ENCODE measurements at regions not wholly inside any gene's neighbourhood (a gene's known extent, or its start where the extent isn't known, plus 50 kb on each side); places are given as distances from the start of the nearest gene placed in this dataset.
A peak's percentile ranks its signal among the peaks of the same experiment; 100 is the strongest.

- no peak overlapping the region for H3K4me3 Mint-ChIP-seq
These were observed 237.0 kb downstream of the KIF21A start for GRCh38 chr12:39205969-39206368.

GRCh38 chr12:39199351-39199750 is 243.6 kb downstream of the KIF21A start:
- Mint-ChIP-seq H3K27ac (no peak overlapping the region), H3K36me3 (no peaks in the 10 kb centered on the region), H3K9me3 (peaks cover 0 to 18% (median 5%) of the 10 kb centered on the region in 8 donors), H3K27me3 (peaks cover 0 to 4% of the 10 kb centered on the region in 2 donors), H3K4me3 (peak overlapping the region in 1 of 8 donors; percentile 56), H3K4me1 (no peaks in the 10 kb centered on the region)
- H3K27me3 ChIP-seq (ENCODE audit: insufficient read depth, low read length): no peaks in the 10 kb centered on the region
- H3K36me3 ChIP-seq (ENCODE audit: insufficient read depth, low read length): no peaks in the 10 kb centered on the region
- H3K9me3 ChIP-seq (ENCODE audit: control insufficient read depth in 1 of 2, low read length in 2 of 2): no peaks in the 10 kb centered on the region
- no peak overlapping the region for H3K27ac ChIP-seq (ENCODE audit: low read depth, low read length)
- ChIA-PET CTCF (ENCODE audit: partially characterized antibody) (no interaction called here), POLR2A (ENCODE audit: partially characterized antibody) (no interaction called here)
- no peak for DNase-seq
- H3K4me1 ChIP-seq (ENCODE audit: insufficient read depth, low read length): no peaks in the 10 kb centered on the region
- intact Hi-C loops (cut with micrococcal nuclease): no loop called here
- H3K4me3 ChIP-seq (ENCODE audit: low read length in 2 of 2): no peak overlapping the region

More at GRCh38 chr12:39205969-39206368, 237.0 kb downstream of the KIF21A start:
- Histone ChIP-seq H3K4me1 (ENCODE audit: insufficient read depth, low read length) (no peaks in the 10 kb centered on the region), H3K36me3 (ENCODE audit: insufficient read depth, low read length) (no peaks in the 10 kb centered on the region), H3K4me3 (ENCODE audit: low read length in 2 of 2) (no peak overlapping the region), H3K27ac (ENCODE audit: low read depth, low read length) (no peak overlapping the region), H3K9me3 (ENCODE audit: control insufficient read depth in 1 of 2, low read length in 2 of 2) (no peaks in the 10 kb centered on the region), H3K27me3 (ENCODE audit: insufficient read depth, low read length) (no peaks in the 10 kb centered on the region)
- POLR2A ChIA-PET (ENCODE audit: partially characterized antibody): no interaction called here
- Mint-ChIP-seq H3K27ac (no peak overlapping the region), H3K4me1 (no peaks in the 10 kb centered on the region), H3K27me3 (peaks cover 2 to 5% of the 10 kb centered on the region in 2 donors), H3K9me3 (peaks cover 3 to 19% (median 14%) of the 10 kb centered on the region in 8 donors), H3K36me3 (no peaks in the 10 kb centered on the region)
- DNase-seq: no peak
- CTCF ChIA-PET (ENCODE audit: partially characterized antibody): no interaction called here
- intact Hi-C loops (cut with micrococcal nuclease): no loop called here

DNA sequence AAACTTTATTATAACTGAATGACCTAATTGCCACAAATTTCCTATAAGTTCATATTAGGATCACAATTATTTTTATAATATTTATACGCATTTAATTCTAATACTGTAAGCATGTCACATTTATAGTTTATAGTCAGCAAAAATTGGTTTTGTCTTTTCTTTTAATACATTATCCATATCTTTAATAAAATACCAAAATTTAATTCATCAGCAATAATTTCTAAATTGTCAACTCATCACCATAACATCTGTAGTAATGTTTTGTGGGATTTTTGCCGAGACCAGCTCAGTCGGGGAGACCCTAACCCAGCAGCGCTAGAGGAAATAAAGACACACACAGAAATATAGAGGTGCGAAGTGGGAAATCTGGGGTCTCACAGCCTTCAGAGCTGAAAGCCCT is 254.2 kb downstream of the KIF21A start:
- H3K4me3 ChIP-seq (ENCODE audit: low read length in 2 of 2): no peak overlapping the region
- H3K36me3 ChIP-seq (ENCODE audit: insufficient read depth, low read length): no peaks in the 10 kb centered on the region
- H3K27ac ChIP-seq (ENCODE audit: low read depth, low read length): no peak overlapping the region
- no peak for DNase-seq
- Mint-ChIP-seq H3K27ac (no peak overlapping the region), H3K9me3 (peaks cover 0 to 10% (median 3%) of the 10 kb centered on the region in 8 donors), H3K27me3 (no peaks in the 10 kb centered on the region), H3K36me3 (no peaks in the 10 kb centered on the region), H3K4me3 (no peak overlapping the region), H3K4me1 (no peaks in the 10 kb centered on the region)
- H3K9me3 ChIP-seq (ENCODE audit: control insufficient read depth in 1 of 2, low read length in 2 of 2): no peaks in the 10 kb centered on the region
- no peaks in the 10 kb centered on the region for H3K27me3 ChIP-seq (ENCODE audit: insufficient read depth, low read length)
- ChIA-PET CTCF (ENCODE audit: partially characterized antibody) (no interaction called here), POLR2A (ENCODE audit: partially characterized antibody) (no interaction called here)
- intact Hi-C loops (cut with micrococcal nuclease): no loop called here
- H3K4me1 ChIP-seq (ENCODE audit: insufficient read depth, low read length): no peaks in the 10 kb centered on the region

DNA sequence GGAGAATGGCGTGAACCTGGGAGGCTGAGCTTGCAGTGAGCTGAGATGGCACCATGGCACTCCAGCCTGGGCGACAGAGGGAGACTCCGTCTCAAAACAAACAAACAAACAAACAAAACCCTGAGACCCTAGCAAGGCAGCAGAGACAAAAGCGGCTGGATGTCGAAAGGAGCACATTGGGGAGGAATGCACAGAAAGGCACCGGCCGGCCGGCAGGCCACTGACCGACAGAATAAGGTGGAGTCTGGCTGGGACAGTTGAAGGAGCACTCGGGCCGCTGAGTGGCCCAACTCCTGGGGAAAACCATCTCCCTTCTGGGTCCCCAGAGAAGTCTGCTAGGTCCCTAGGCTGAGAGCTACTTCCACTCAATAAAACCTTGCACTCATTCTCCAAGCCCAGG is 256.2 kb downstream of the KIF21A start:
- ChIA-PET POLR2A (ENCODE audit: partially characterized antibody) (no interaction called here), CTCF (ENCODE audit: partially characterized antibody) (no interaction called here)

GRCh38 chr12:39178837-39179236 is 264.1 kb downstream of the KIF21A start:
- no peak overlapping the region for H3K4me3 ChIP-seq (ENCODE audit: low read length in 2 of 2)
- no peaks in the 10 kb centered on the region for H3K9me3 ChIP-seq (ENCODE audit: control insufficient read depth in 1 of 2, low read length in 2 of 2)
- no peaks in the 10 kb centered on the region for H3K4me1 Mint-ChIP-seq
- DNase-seq: no peak
- no peak overlapping the region for H3K4me3 Mint-ChIP-seq
- no peaks in the 10 kb centered on the region for H3K4me1 ChIP-seq (ENCODE audit: insufficient read depth, low read length)
- H3K27ac Mint-ChIP-seq: peak overlapping the region in 1 of 7 donors; percentile 22
- H3K27ac ChIP-seq (ENCODE audit: low read depth, low read length): no peak overlapping the region
- H3K9me3 Mint-ChIP-seq: peaks cover 0 to 4% (median 0%) of the 10 kb centered on the region in 8 donors
- no peaks in the 10 kb centered on the region for H3K36me3 ChIP-seq (ENCODE audit: insufficient read depth, low read length)
- POLR2A ChIA-PET (ENCODE audit: partially characterized antibody): no interaction called here
- H3K36me3 Mint-ChIP-seq: no peaks in the 10 kb centered on the region
- CTCF ChIA-PET (ENCODE audit: partially characterized antibody): no interaction called here
- intact Hi-C loops (cut with micrococcal nuclease): no loop called here
- H3K27me3 ChIP-seq (ENCODE audit: insufficient read depth, low read length): no peaks in the 10 kb centered on the region
- peaks cover 0 to 1% of the 10 kb centered on the region in 2 donors for H3K27me3 Mint-ChIP-seq

More for the DNA sequence above, 256.2 kb downstream of the KIF21A start:
- H3K36me3 Mint-ChIP-seq: no peaks in the 10 kb centered on the region
- no peaks in the 10 kb centered on the region for H3K9me3 ChIP-seq (ENCODE audit: control insufficient read depth in 1 of 2, low read length in 2 of 2)
- H3K4me1 ChIP-seq (ENCODE audit: insufficient read depth, low read length): no peaks in the 10 kb centered on the region
- H3K4me3 Mint-ChIP-seq: no peak overlapping the region
- H3K27me3 ChIP-seq (ENCODE audit: insufficient read depth, low read length): no peaks in the 10 kb centered on the region
- H3K9me3 Mint-ChIP-seq: peaks cover 0 to 10% (median 1%) of the 10 kb centered on the region in 8 donors
- intact Hi-C loops (cut with micrococcal nuclease): no loop called here
- no peaks in the 10 kb centered on the region for H3K27me3 Mint-ChIP-seq
- H3K4me1 Mint-ChIP-seq: no peaks in the 10 kb centered on the region
- H3K27ac ChIP-seq (ENCODE audit: low read depth, low read length): no peak overlapping the region
- no peak overlapping the region for H3K4me3 ChIP-seq (ENCODE audit: low read length in 2 of 2)
- H3K36me3 ChIP-seq (ENCODE audit: insufficient read depth, low read length): no peaks in the 10 kb centered on the region
- H3K27ac Mint-ChIP-seq: no peak overlapping the region
- no peak for DNase-seq

GRCh38 chr12:39176356-39176755 is 266.6 kb downstream of the KIF21A start:
- no peak overlapping the region for H3K27ac ChIP-seq (ENCODE audit: low read depth, low read length)
- no peak overlapping the region for H3K4me3 ChIP-seq (ENCODE audit: low read length in 2 of 2)
- no peaks in the 10 kb centered on the region for H3K27me3 ChIP-seq (ENCODE audit: insufficient read depth, low read length)
- intact Hi-C loops (cut with micrococcal nuclease): no loop called here
- DNase-seq: no peak
- CTCF ChIA-PET (ENCODE audit: partially characterized antibody): no interaction called here
- POLR2A ChIA-PET (ENCODE audit: partially characterized antibody): no interaction called here
- H3K9me3 Mint-ChIP-seq: peaks cover 0 to 4% (median 0%) of the 10 kb centered on the region in 8 donors
- no peak overlapping the region for H3K27ac Mint-ChIP-seq
- no peak overlapping the region for H3K4me3 Mint-ChIP-seq
- no peaks in the 10 kb centered on the region for H3K4me1 ChIP-seq (ENCODE audit: insufficient read depth, low read length)
- no peaks in the 10 kb centered on the region for H3K4me1 Mint-ChIP-seq
- H3K36me3 ChIP-seq (ENCODE audit: insufficient read depth, low read length): no peaks in the 10 kb centered on the region
- H3K36me3 Mint-ChIP-seq: no peaks in the 10 kb centered on the region
- H3K9me3 ChIP-seq (ENCODE audit: control insufficient read depth in 1 of 2, low read length in 2 of 2): no peaks in the 10 kb centered on the region
- peaks cover 0 to 1% of the 10 kb centered on the region in 2 donors for H3K27me3 Mint-ChIP-seq

GRCh38 chr12:39173726-39174125 is 268.3 kb upstream of the CPNE8 start:
- CTCF ChIA-PET (ENCODE audit: partially characterized antibody): no interaction called here

DNA sequence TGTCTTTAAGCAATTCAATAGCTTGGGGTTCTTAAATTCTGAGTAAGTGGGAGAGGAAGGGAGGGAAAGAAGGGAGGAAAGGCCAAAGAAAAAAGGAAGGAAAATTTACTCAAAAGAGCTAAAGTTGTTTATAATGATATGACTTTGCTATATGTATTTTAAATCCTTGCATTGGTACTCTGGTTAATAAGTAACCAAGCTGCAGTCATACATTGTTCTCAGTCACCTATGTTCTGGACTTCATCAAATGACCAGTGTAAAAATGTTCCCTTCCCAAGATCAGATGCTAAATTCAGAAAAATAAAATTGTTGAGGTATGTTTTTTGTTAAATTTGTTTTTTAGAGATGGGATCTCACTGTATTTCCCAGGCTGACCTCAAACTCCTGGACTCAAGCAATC is 259.9 kb upstream of the CPNE8 start:
- intact Hi-C loops (cut with micrococcal nuclease): no loop called here
- no peaks in the 10 kb centered on the region for H3K27me3 Mint-ChIP-seq
- no peaks in the 10 kb centered on the region for H3K4me1 Mint-ChIP-seq
- DNase-seq: no peak
- ChIA-PET CTCF (ENCODE audit: partially characterized antibody) (interaction anchor here (1.5 kb wide), 1 partner anchor 10 kb away, joined by 3 read pairs; no protein-coding TSS in a partner anchor), POLR2A (ENCODE audit: partially characterized antibody) (no interaction called here)
- no peaks in the 10 kb centered on the region for H3K9me3 ChIP-seq (ENCODE audit: control insufficient read depth in 1 of 2, low read length in 2 of 2)
- no peak overlapping the region for H3K4me3 ChIP-seq (ENCODE audit: low read length in 2 of 2)
- no peak overlapping the region for H3K27ac Mint-ChIP-seq
- no peaks in the 10 kb centered on the region for H3K36me3 ChIP-seq (ENCODE audit: insufficient read depth, low read length)
- no peak overlapping the region for H3K27ac ChIP-seq (ENCODE audit: low read depth, low read length)
- no peaks in the 10 kb centered on the region for H3K36me3 Mint-ChIP-seq
- H3K27me3 ChIP-seq (ENCODE audit: insufficient read depth, low read length): no peaks in the 10 kb centered on the region
- H3K4me1 ChIP-seq (ENCODE audit: insufficient read depth, low read length): no peaks in the 10 kb centered on the region
- peaks cover 0 to 8% (median 3%) of the 10 kb centered on the region in 8 donors for H3K9me3 Mint-ChIP-seq
- no peak overlapping the region for H3K4me3 Mint-ChIP-seq

More at GRCh38 chr12:39173726-39174125, 268.3 kb upstream of the CPNE8 start:
- Mint-ChIP-seq H3K27ac (no peak overlapping the region), H3K36me3 (no peaks in the 10 kb centered on the region), H3K4me3 (no peak overlapping the region), H3K27me3 (no peaks in the 10 kb centered on the region), H3K4me1 (no peaks in the 10 kb centered on the region), H3K9me3 (peaks cover 0 to 4% (median 0%) of the 10 kb centered on the region in 8 donors)
- Histone ChIP-seq H3K27me3 (ENCODE audit: insufficient read depth, low read length) (no peaks in the 10 kb centered on the region), H3K36me3 (ENCODE audit: insufficient read depth, low read length) (no peaks in the 10 kb centered on the region), H3K9me3 (ENCODE audit: control insufficient read depth in 1 of 2, low read length in 2 of 2) (no peaks in the 10 kb centered on the region), H3K4me1 (ENCODE audit: insufficient read depth, low read length) (no peaks in the 10 kb centered on the region), H3K27ac (ENCODE audit: low read depth, low read length) (no peak overlapping the region), H3K4me3 (ENCODE audit: low read length in 2 of 2) (no peak overlapping the region)
- intact Hi-C loops (cut with micrococcal nuclease): no loop called here
- DNase-seq: no peak
- POLR2A ChIA-PET (ENCODE audit: partially characterized antibody): no interaction called here

Measured in CD4-positive, alpha-beta memory T cell (primary cell).